PC-3 (cell line): ENCODE measurements at regions not wholly inside any gene's neighbourhood (a gene's known extent, or its start where the extent isn't known, plus 50 kb on each side); places are given as distances from the start of the nearest gene placed in this dataset.

Experiments used
- ATAC-seq: fragments of 200-7000 bp; cut with Tn5 transposase; 2 replicates; pipeline ENCODE4 v1.9.1; 2020; ENCODE audit warnings: mild to moderate bottlenecking, moderate library complexity
- BruUV-seq: library from RNA; stranded (reverse); fragments of 400-500 nt; replicated peaks from 2 replicates; lab custom pipeline; 2021; lab: Mats Ljungman, UMichigan
- CTCF ChIA-PET: fragments of 300-600 bp; sonication (Branson Sonifier 250); formaldehyde crosslinking; loops from one replicate; lab custom pipeline; 2022; ENCODE audit warnings: antibody characterized with exemption; lab: Charles Lee
- POLR2A ChIA-PET: fragments of 300-600 bp; sonication (Branson Sonifier 250); formaldehyde crosslinking; loops from one replicate; lab custom pipeline; 2022; ENCODE audit warnings: antibody characterized with exemption; ENCODE audit not compliant: unreplicated experiment; lab: Charles Lee
- DNase-seq: peaks from one replicate; pipeline ENCODE4 v3.0.0-alpha.2; 2015
- H2AFZ ChIP-seq: fragments of 300-600 bp; sonication (generic); 2 replicates; pipeline ENCODE4 v1.6.0; 2016; ENCODE audit warnings: antibody characterized with exemption, low read length
- H3F3A ChIP-seq: fragments of 300-600 bp; sonication (generic); one replicate; pipeline ENCODE4 v1.6.0; 2017; ENCODE audit warnings: antibody characterized with exemption, low read length, control low read depth, mild to moderate bottlenecking; ENCODE audit not compliant: unreplicated experiment
- H3K27ac ChIP-seq: fragments of 300-600 bp; sonication (generic); 2 replicates; pipeline ENCODE4 v1.5.1; 2016; ENCODE audit warnings: mild to moderate bottlenecking, low read length
- H3K27me3 ChIP-seq: fragments of 300-600 bp; sonication (generic); 2 replicates; pipeline ENCODE4 v1.6.1; 2016; ENCODE audit warnings: low read length, mixed read lengths
- H3K36me3 ChIP-seq: fragments of 300-600 bp; sonication (generic); 2 replicates; pipeline ENCODE4 v1.6.1; 2016; ENCODE audit warnings: low read depth, mixed run types, low read length, mixed read lengths
- H3K4me1 ChIP-seq: fragments of 300-600 bp; sonication (generic); 2 replicates; pipeline ENCODE4 v1.5.1; 2016; ENCODE audit warnings: low read length; ENCODE audit not compliant: insufficient read depth
- H3K4me2 ChIP-seq: fragments of 300-600 bp; sonication (generic); 2 replicates; pipeline ENCODE4 v1.6.0; 2016; ENCODE audit warnings: low read length
- H3K4me3 ChIP-seq: fragments of 300-600 bp; sonication (generic); 2 replicates; pipeline ENCODE4 v1.5.1; 2016; ENCODE audit warnings: mild to moderate bottlenecking, low read length, mixed read lengths
- H3K79me2 ChIP-seq: fragments of 300-600 bp; sonication (generic); 2 replicates; pipeline ENCODE4 v1.6.1; 2017; ENCODE audit warnings: low read length, mixed read lengths
- H3K9ac ChIP-seq: fragments of 300-600 bp; sonication (generic); 2 replicates; pipeline ENCODE4 v1.6.0; 2016; ENCODE audit warnings: mild to moderate bottlenecking, low read length
- H3K9me2 ChIP-seq: fragments of 300-600 bp; sonication (generic); replicated peaks from 2 replicates; pipeline ENCODE4 v1.6.1; 2016; ENCODE audit warnings: mixed run types, low read length, mixed read lengths
- H3K9me3 ChIP-seq: fragments of 300-600 bp; sonication (generic); 2 replicates; pipeline ENCODE4 v1.6.1; 2016; ENCODE audit warnings: low read length, mixed read lengths
- H4K20me1 ChIP-seq: fragments of 300-600 bp; sonication (generic); 2 replicates; pipeline ENCODE4 v1.6.1; 2016; ENCODE audit warnings: low read length, mixed read lengths
- EZH2 ChIP-seq: fragments of 300-600 bp; sonication (generic); IDR thresholded peaks from one replicate; pipeline ENCODE4 v1.6.1; 2017; ENCODE audit warnings: antibody characterized with exemption, mild to moderate bottlenecking, low read length; ENCODE audit not compliant: unreplicated experiment
- EZH2phosphoT487 ChIP-seq: fragments of 300-600 bp; sonication (generic); IDR thresholded peaks from 2 replicates; pipeline ENCODE4 v1.6.1; 2018; ENCODE audit warnings: mild to moderate bottlenecking, antibody characterized with exemption, low read length, borderline replicate concordance
- intact Hi-C: fragments of 100-400 bp; cut with micrococcal nuclease; formaldehyde crosslinking; loops from 2 replicates; pipeline ENCODE4 v1.9.0; 2023
- TF ChIP-seq, protein P1 (sequence below): fragments of 300-600 bp; sonication (generic); conservative IDR thresholded peaks from 2 replicates; pipeline ENCODE4 v1.5.1; 2017; ENCODE audit warnings: antibody characterized with exemption, low read depth, mild to moderate bottlenecking, low read length

DNA sequence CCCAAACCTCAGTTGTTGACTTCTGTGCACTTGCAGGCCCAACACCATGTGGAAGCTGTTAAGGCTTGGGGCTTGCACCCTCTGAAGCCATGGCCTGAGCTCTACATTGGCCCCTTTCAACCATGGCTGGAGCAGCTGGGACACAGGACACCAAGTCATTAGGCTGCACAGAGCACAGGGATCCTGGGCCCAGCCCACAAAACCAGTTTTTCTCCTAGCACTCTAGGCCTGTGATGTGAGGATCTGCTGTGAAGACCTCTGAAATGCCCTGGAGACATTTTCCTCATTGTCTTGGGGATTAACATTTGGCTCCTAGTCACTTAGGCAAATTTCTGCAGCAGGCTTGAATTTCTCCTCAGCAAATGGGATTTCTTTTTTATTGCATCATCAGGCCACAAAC, 1255.7 kb downstream of the ZPLD1 start:
- Histone ChIP-seq H3K36me3 (no peaks in the 10 kb centered on the region), H2AFZ (no peak overlapping the region), H3K4me3 (no peak overlapping the region), H3K4me1 (no peaks in the 10 kb centered on the region), H3K27ac (no peak overlapping the region), H4K20me1 (no peaks in the 10 kb centered on the region), H3F3A (no peaks in the 10 kb centered on the region), H3K9me3 (no peaks in the 10 kb centered on the region), H3K9me2 (no peaks in the 10 kb centered on the region), H3K9ac (no peak overlapping the region), H3K27me3 (no peaks in the 10 kb centered on the region), H3K4me2 (no peak overlapping the region), H3K79me2 (no peaks in the 10 kb centered on the region)
- no TSS peak for BruUV-seq
- ATAC-seq (no peak), DNase-seq (no peak)
- ChIA-PET POLR2A (no interaction called here), CTCF (no interaction called here)
- TF ChIP-seq, protein P1, sequence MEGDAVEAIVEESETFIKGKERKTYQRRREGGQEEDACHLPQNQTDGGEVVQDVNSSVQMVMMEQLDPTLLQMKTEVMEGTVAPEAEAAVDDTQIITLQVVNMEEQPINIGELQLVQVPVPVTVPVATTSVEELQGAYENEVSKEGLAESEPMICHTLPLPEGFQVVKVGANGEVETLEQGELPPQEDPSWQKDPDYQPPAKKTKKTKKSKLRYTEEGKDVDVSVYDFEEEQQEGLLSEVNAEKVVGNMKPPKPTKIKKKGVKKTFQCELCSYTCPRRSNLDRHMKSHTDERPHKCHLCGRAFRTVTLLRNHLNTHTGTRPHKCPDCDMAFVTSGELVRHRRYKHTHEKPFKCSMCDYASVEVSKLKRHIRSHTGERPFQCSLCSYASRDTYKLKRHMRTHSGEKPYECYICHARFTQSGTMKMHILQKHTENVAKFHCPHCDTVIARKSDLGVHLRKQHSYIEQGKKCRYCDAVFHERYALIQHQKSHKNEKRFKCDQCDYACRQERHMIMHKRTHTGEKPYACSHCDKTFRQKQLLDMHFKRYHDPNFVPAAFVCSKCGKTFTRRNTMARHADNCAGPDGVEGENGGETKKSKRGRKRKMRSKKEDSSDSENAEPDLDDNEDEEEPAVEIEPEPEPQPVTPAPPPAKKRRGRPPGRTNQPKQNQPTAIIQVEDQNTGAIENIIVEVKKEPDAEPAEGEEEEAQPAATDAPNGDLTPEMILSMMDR = no peak
- no peak for TF ChIP-seq EZH2phosphoT487
- no peak for TF ChIP-seq EZH2
- intact Hi-C loops = no loop called here

DNA sequence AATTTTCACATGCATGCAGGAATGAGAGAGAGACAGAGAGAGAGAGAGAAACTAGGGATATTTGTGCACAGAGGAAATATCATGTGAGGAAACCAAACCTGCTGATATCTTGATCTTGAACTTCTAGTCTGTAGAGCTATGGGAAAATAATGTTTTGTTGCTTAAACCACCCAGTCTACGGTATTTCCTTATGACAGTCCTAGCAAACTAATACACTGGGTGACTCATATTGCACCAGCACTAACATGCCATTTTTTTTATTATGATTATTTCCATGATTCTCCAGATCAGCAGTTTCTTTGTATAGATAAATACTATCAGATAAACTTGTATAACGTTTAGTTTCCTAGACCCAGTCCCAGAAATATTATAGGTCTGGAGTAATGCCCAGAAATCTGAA, 1259.0 kb downstream of the ZPLD1 start:
- H3K4me1 ChIP-seq = no peaks in the 10 kb centered on the region
- H3K9me3 ChIP-seq = no peaks in the 10 kb centered on the region
- no TSS peak for BruUV-seq
- H2AFZ ChIP-seq = no peak overlapping the region
- intact Hi-C loops = no loop called here
- no peaks in the 10 kb centered on the region for H3K79me2 ChIP-seq
- no peaks in the 10 kb centered on the region for H3K36me3 ChIP-seq
- no peaks in the 10 kb centered on the region for H3F3A ChIP-seq
- ChIA-PET CTCF (no interaction called here), POLR2A (no interaction called here)
- no peaks in the 10 kb centered on the region for H4K20me1 ChIP-seq
- H3K4me2 ChIP-seq = no peak overlapping the region
- DNase-seq (no peak), ATAC-seq (no peak)
- no peak overlapping the region for H3K9ac ChIP-seq
- H3K27ac ChIP-seq = no peak overlapping the region
- TF ChIP-seq EZH2 = no peak
- TF ChIP-seq, protein P1 = no peak
- TF ChIP-seq EZH2phosphoT487 = no peak
- H3K4me3 ChIP-seq = no peak overlapping the region
- no peaks in the 10 kb centered on the region for H3K27me3 ChIP-seq
- H3K9me2 ChIP-seq = no peaks in the 10 kb centered on the region

DNA sequence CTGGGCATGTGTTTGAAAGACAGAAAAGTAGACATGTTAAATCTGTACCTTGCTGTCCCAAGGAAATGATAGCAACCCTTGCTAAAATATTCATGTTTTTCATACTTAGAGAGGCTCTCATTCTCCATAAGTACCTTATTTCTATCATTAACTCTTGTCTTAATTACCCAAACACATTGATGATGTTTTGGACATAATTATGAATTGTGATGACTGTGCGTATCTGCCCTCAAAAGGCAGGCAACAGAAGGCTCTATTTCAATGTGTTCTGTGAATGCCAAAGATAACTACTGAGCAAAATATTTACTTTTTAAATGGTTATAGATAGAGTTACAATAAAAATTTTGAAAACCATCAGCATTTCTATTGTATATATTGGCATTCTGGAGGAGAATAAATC, 1263.8 kb downstream of the ZPLD1 start:
- intact Hi-C loops = no loop called here
- no peak overlapping the region for H3K27ac ChIP-seq
- no peaks in the 10 kb centered on the region for H3K27me3 ChIP-seq
- no peak overlapping the region for H3K4me2 ChIP-seq
- H4K20me1 ChIP-seq = no peaks in the 10 kb centered on the region
- H3K4me3 ChIP-seq = no peak overlapping the region
- no peak overlapping the region for H3K9ac ChIP-seq
- H2AFZ ChIP-seq = no peak overlapping the region
- ChIA-PET POLR2A (interaction anchor here (0.7 kb wide), 1 partner anchor 277 kb away, joined by 3 read pairs; no protein-coding TSS in a partner anchor), CTCF (no interaction called here)
- ATAC-seq (no peak), DNase-seq (no peak)
- no peaks in the 10 kb centered on the region for H3K4me1 ChIP-seq
- H3K36me3 ChIP-seq = no peaks in the 10 kb centered on the region
- TF ChIP-seq EZH2phosphoT487 (no peak), EZH2 (no peak)
- TF ChIP-seq, protein P1 = no peak
- H3K9me2 ChIP-seq = no peaks in the 10 kb centered on the region
- H3K9me3 ChIP-seq = no peaks in the 10 kb centered on the region
- BruUV-seq = no TSS peak
- no peaks in the 10 kb centered on the region for H3K79me2 ChIP-seq
- no peaks in the 10 kb centered on the region for H3F3A ChIP-seq
